GM12872 (cell line): ENCODE measurements at regions not wholly inside any gene's neighbourhood (a gene's known extent, or its start where the extent isn't known, plus 50 kb on each side); places are given as distances from the start of the nearest gene placed in this dataset.

Source experiments
- CTCF ChIP-seq: IDR thresholded peaks from 3 replicates; pipeline ENCODE4 v1.5.1; 2011; ENCODE audit warnings: low read depth, mild to moderate bottlenecking, low read length, moderate library complexity; ENCODE audit not compliant: insufficient read depth

- TF ChIP-seq CTCF = no peak
Observed at GRCh38 chr17:33803199-33803685, 451.8 kb upstream of the CCL2 start.

- no peak for TF ChIP-seq CTCF
Observed at GRCh38 chr17:33803686-33804085, 451.4 kb upstream of the CCL2 start.

GRCh38 chr17:33804401-33804800 lies 450.7 kb upstream of the CCL2 start:
- no peak for TF ChIP-seq CTCF

- TF ChIP-seq CTCF = no peak
Observed at GRCh38 chr17:33806631-33807030, 448.5 kb upstream of the CCL2 start.

- no peak for TF ChIP-seq CTCF
Observed at GRCh38 chr17:33809748-33810147, 445.3 kb upstream of the CCL2 start.

- TF ChIP-seq CTCF = no peak
Observed at GRCh38 chr17:33811004-33811760, 443.9 kb upstream of the CCL2 start.

GRCh38 chr17:33811984-33812577 lies 443.0 kb upstream of the CCL2 start:
- no peak for TF ChIP-seq CTCF
